H9 (cell line): ENCODE measurements at regions not wholly inside any gene's neighbourhood (a gene's known extent, or its start where the extent isn't known, plus 50 kb on each side); places are given as distances from the start of the nearest gene placed in this dataset.

Experiments used
- DNase-seq: peaks from one replicate; pipeline ENCODE4 v3.0.0-alpha.2; 2017
- H2AFZ ChIP-seq: one replicate; pipeline ENCODE4 v1.6.1; 2013; ENCODE audit warnings: mild to moderate bottlenecking, low read length, control low read depth, moderate library complexity
- H2AK5ac ChIP-seq: 2 replicates; pipeline ENCODE4 v1.6.1; 2013; ENCODE audit warnings: low read length, control low read depth, mixed read lengths; ENCODE audit not compliant: insufficient read length
- H2BK120ac ChIP-seq: one replicate; pipeline ENCODE4 v1.6.1; 2013; ENCODE audit warnings: low read depth, mild to moderate bottlenecking, low read length, control low read depth, inconsistent platforms; ENCODE audit not compliant: poor library complexity, severe bottlenecking
- H2BK12ac ChIP-seq: 2 replicates; pipeline ENCODE4 v1.6.1; 2013; ENCODE audit warnings: low read length, control low read depth, mixed read lengths, low read depth; ENCODE audit not compliant: insufficient read length
- H2BK15ac ChIP-seq: 2 replicates; pipeline ENCODE4 v1.6.1; 2013; ENCODE audit warnings: low read depth, low read length, control low read depth
- H2BK20ac ChIP-seq: one replicate; pipeline ENCODE4 v1.6.1; 2013; ENCODE audit warnings: low read depth, mild to moderate bottlenecking, low read length, control low read depth, inconsistent platforms; ENCODE audit not compliant: poor library complexity, severe bottlenecking
- H2BK5ac ChIP-seq: 2 replicates; pipeline ENCODE4 v1.6.1; 2013; ENCODE audit warnings: low read length, control low read depth, mixed read lengths; ENCODE audit not compliant: insufficient read length
- H3K14ac ChIP-seq: 2 replicates; pipeline ENCODE4 v1.6.1; 2013; ENCODE audit warnings: low read length, control low read depth; ENCODE audit not compliant: insufficient read depth
- H3K18ac ChIP-seq: 2 replicates; pipeline ENCODE4 v1.6.1; 2013; ENCODE audit warnings: low read depth, mild to moderate bottlenecking, mixed read lengths, low read length, control low read depth; ENCODE audit not compliant: insufficient read length
- H3K23ac ChIP-seq: 2 replicates; pipeline ENCODE4 v1.6.1; 2013; ENCODE audit warnings: low read length, control low read depth, mixed read lengths, low read depth; ENCODE audit not compliant: insufficient read length
- H3K23me2 ChIP-seq: 2 replicates; pipeline ENCODE4 v1.6.1; 2013; ENCODE audit warnings: low read depth, mild to moderate bottlenecking, mixed read lengths, low read length, control low read depth; ENCODE audit not compliant: insufficient read length, poor library complexity, severe bottlenecking
- H3K27ac ChIP-seq: 2 replicates; pipeline ENCODE4 v1.5.1; 2013; ENCODE audit warnings: low read length, control low read depth, mixed read lengths, low read depth; ENCODE audit not compliant: insufficient read length
- H3K27me3 ChIP-seq: 2 replicates; pipeline ENCODE4 v1.6.1; 2013; ENCODE audit warnings: low read length, control low read depth, inconsistent platforms; ENCODE audit not compliant: insufficient read depth
- H3K4ac ChIP-seq: 2 replicates; pipeline ENCODE4 v1.6.1; 2013; ENCODE audit warnings: low read depth, mild to moderate bottlenecking, control low read depth, inconsistent platforms, low read length, moderate library complexity
- H3K4me1 ChIP-seq: 2 replicates; pipeline ENCODE4 v1.6.1; 2013; ENCODE audit warnings: low read length, control low read depth, inconsistent platforms; ENCODE audit not compliant: insufficient read depth
- H3K4me2 ChIP-seq: 2 replicates; pipeline ENCODE4 v1.6.1; 2013; ENCODE audit warnings: low read length, control low read depth, mixed read lengths; ENCODE audit not compliant: insufficient read length, insufficient read depth
- H3K56ac ChIP-seq: 2 replicates; pipeline ENCODE4 v1.6.1; 2013; ENCODE audit warnings: low read depth, mild to moderate bottlenecking, mixed read lengths, low read length, control low read depth; ENCODE audit not compliant: insufficient read length
- H3K79me1 ChIP-seq: 2 replicates; pipeline ENCODE4 v1.6.1; 2013; ENCODE audit warnings: low read depth, mild to moderate bottlenecking, moderate library complexity, low read length, control low read depth, inconsistent platforms; ENCODE audit not compliant: insufficient read depth, poor library complexity, severe bottlenecking
- H3K79me2 ChIP-seq: 2 replicates; pipeline ENCODE4 v1.6.1; 2013; ENCODE audit warnings: low read length, control low read depth, inconsistent platforms; ENCODE audit not compliant: insufficient read depth
- H3K9ac ChIP-seq: 2 replicates; pipeline ENCODE4 v1.6.1; 2013; ENCODE audit warnings: low read length, control low read depth, mixed read lengths; ENCODE audit not compliant: insufficient read length; ENCODE audit errors: extremely low read depth
- H3K9me3 ChIP-seq: one replicate; pipeline ENCODE4 v1.6.1; 2013; ENCODE audit warnings: low read depth, low read length, inconsistent platforms; ENCODE audit not compliant: control insufficient read depth
- H3T11ph ChIP-seq: one replicate; pipeline ENCODE4 v1.6.1; 2013; ENCODE audit warnings: mild to moderate bottlenecking, low read length, control low read depth, inconsistent platforms
- H4K20me1 ChIP-seq: one replicate; pipeline ENCODE4 v1.6.1; 2013; ENCODE audit not compliant: control insufficient read depth, insufficient read length, insufficient read depth
- H4K5ac ChIP-seq: 2 replicates; pipeline ENCODE4 v1.6.1; 2013; ENCODE audit warnings: low read depth, mild to moderate bottlenecking, mixed read lengths, low read length, control low read depth; ENCODE audit not compliant: insufficient read length
- H4K8ac ChIP-seq: replicated peaks from 2 replicates; pipeline ENCODE4 v1.6.1; 2013; ENCODE audit warnings: low read length, control low read depth, mixed read lengths, low read depth; ENCODE audit not compliant: insufficient read length
- H4K91ac ChIP-seq: 2 replicates; pipeline ENCODE4 v1.6.1; 2013; ENCODE audit warnings: low read depth, mild to moderate bottlenecking, moderate library complexity, mixed read lengths, low read length, control low read depth; ENCODE audit not compliant: insufficient read length
- H3K27ac Mint-ChIP-seq, 3 experiments: 2 replicates in 2 of 3; 3 replicates in 1 of 3; pipeline ENCODE4 v1.8.0; 2020 to 2021; ENCODE audit warnings: mixed read lengths in 3 of 3, mild to moderate bottlenecking in 1 of 3, moderate library complexity in 1 of 3
- H3K27me3 Mint-ChIP-seq: 2 replicates; pipeline ENCODE4 v1.8.0; 2021; ENCODE audit warnings: low read depth, mild to moderate bottlenecking, moderate library complexity, mixed read lengths
- H3K36me3 Mint-ChIP-seq, 3 experiments: 2 replicates in 2 of 3; 3 replicates in 1 of 3; pipeline ENCODE4 v1.8.0; 2020 to 2021; ENCODE audit warnings: low read depth in 3 of 3, mixed read lengths in 3 of 3; ENCODE audit not compliant: insufficient read depth in 1 of 3
- H3K4me1 Mint-ChIP-seq, 2 experiments: 2 replicates each; pipeline ENCODE4 v1.8.0; 2020; ENCODE audit warnings: mixed read lengths in 2 of 2
- H3K4me3 Mint-ChIP-seq, 2 experiments: 2 replicates in 1 of 2; 3 replicates in 1 of 2; pipeline ENCODE4 v1.8.0; 2020 to 2021; ENCODE audit warnings: mild to moderate bottlenecking in 2 of 2, mixed read lengths in 2 of 2, moderate library complexity in 1 of 2
- H3K9me3 Mint-ChIP-seq, 2 experiments: 2 replicates in 1 of 2; 3 replicates in 1 of 2; pipeline ENCODE4 v1.8.0; 2020; ENCODE audit warnings: mild to moderate bottlenecking in 2 of 2, mixed read lengths in 2 of 2, moderate library complexity in 1 of 2
- CTCF ChIP-seq: fragments of 200-600 bp; sonication (generic); conservative IDR thresholded peaks from 3 replicates; pipeline ENCODE4 v1.8.0; 2021; ENCODE audit warnings: antibody characterized with exemption, mild to moderate bottlenecking
- WGBS: extraction: QIAGEN DNeasy Blood & Tissue Kit; methylation state at CpG from one replicate; pipeline ENCODE4 v1.1.7; 2013; ENCODE audit warnings: missing lambda C conversion rate, low lambda C conversion rate, mixed read lengths; ENCODE audit not compliant: insufficient read length; ENCODE audit errors: extremely low coverage; 5-methylcytosine and 5-hydroxymethylcytosine counted together

- Histone ChIP-seq H2BK12ac (no peak overlapping the region), H3K9ac (no peak overlapping the region), H2BK120ac (no peak overlapping the region), H3K18ac (no peak overlapping the region), H3K4me1 (no peaks in the 10 kb centered on the region), H4K20me1 (no peaks in the 10 kb centered on the region), H3K79me2 (no peaks in the 10 kb centered on the region), H4K91ac (no peak overlapping the region), H3K27ac (no peak overlapping the region), H3T11ph (no peak overlapping the region), H3K56ac (no peak overlapping the region), H3K4ac (no peak overlapping the region), H3K23ac (no peak overlapping the region), H3K23me2 (no peaks in the 10 kb centered on the region), H3K14ac (no peak overlapping the region), H3K27me3 (no peaks in the 10 kb centered on the region), H2BK5ac (no peak overlapping the region), H2BK20ac (no peak overlapping the region), H3K4me2 (no peak overlapping the region), H4K5ac (no peak overlapping the region), H2BK15ac (no peak overlapping the region; the same call in 1 of the 2 replicates), H3K79me1 (no peaks in the 10 kb centered on the region), H2AK5ac (no peak overlapping the region), H3K9me3 (no peaks in the 10 kb centered on the region), H4K8ac (no peak overlapping the region), H2AFZ (no peak overlapping the region)
- H3K4me1 Mint-ChIP-seq: no peaks in the 10 kb centered on the region
- no peaks in the 10 kb centered on the region for H3K36me3 Mint-ChIP-seq
- H3K27me3 Mint-ChIP-seq: no peaks in the 10 kb centered on the region
- H3K4me3 Mint-ChIP-seq: no peak overlapping the region
- H3K9me3 Mint-ChIP-seq: no peaks in the 10 kb centered on the region
- WGBS: no CpG with 5 or more reads among the region's 4 CpGs
- no peak overlapping the region for H3K27ac Mint-ChIP-seq
- TF ChIP-seq CTCF: no peak
- DNase-seq: no peak
These were observed 187.4 kb upstream of the SLC8A1 start for GRCh38 chr2:40639320-40639719.
